PFSK-1 (cell line): ENCODE measurements at regions not wholly inside any gene's neighbourhood (a gene's known extent, or its start where the extent isn't known, plus 50 kb on each side); places are given as distances from the start of the nearest gene placed in this dataset.

Experiments used
- POLR2AphosphoS5 ChIP-seq: IDR thresholded peaks from 2 replicates; pipeline ENCODE4 v1.6.1; 2012; ENCODE audit warnings: low read depth, mild to moderate bottlenecking, control low read depth, low read length, moderate library complexity
- SIN3A ChIP-seq: IDR thresholded peaks from 2 replicates; pipeline ENCODE4 v1.6.1; 2012; ENCODE audit warnings: mild to moderate bottlenecking, low read length, moderate library complexity, borderline replicate concordance; ENCODE audit not compliant: insufficient read depth
- TAF1 ChIP-seq: IDR thresholded peaks from 2 replicates; pipeline ENCODE4 v1.6.1; 2012; ENCODE audit warnings: low read length, control low read depth, borderline replicate concordance; ENCODE audit not compliant: insufficient read depth
- TF ChIP-seq, protein P1 (sequence below), 2 experiments: IDR thresholded peaks; 2 replicates each; pipeline versions ENCODE4 v1.6.1 to v1.8.0; 2011 to 2012; ENCODE audit warnings: low read depth in 2 of 2, low read length in 2 of 2, control low read depth in 1 of 2, inconsistent platforms in 1 of 2, mild to moderate bottlenecking in 1 of 2, moderate library complexity in 1 of 2; ENCODE audit not compliant: insufficient read depth in 1 of 2

DNA sequence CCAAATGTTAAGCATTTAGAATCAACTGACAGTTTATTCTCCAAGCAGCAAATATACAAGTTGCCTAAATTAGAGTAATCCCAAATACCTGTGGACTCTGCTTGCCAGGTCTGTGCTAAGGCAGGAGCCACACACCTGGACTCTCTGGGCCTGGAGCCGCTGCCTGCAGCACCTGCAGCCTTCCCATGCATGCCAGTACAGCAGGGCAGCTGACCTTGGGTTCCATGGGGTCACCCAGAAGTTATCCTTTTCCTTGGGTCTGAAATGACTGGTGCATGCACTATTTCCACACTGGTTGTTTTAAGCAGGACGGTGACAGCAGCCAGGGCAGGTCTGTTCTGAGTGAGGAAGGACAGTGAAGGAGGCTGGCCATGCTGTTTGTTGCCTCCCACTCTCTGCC, 573.2 kb downstream of the GLRX3 start:
- TF ChIP-seq POLR2AphosphoS5 (no peak), TAF1 (no peak), SIN3A (no peak)
- TF ChIP-seq, protein P1, sequence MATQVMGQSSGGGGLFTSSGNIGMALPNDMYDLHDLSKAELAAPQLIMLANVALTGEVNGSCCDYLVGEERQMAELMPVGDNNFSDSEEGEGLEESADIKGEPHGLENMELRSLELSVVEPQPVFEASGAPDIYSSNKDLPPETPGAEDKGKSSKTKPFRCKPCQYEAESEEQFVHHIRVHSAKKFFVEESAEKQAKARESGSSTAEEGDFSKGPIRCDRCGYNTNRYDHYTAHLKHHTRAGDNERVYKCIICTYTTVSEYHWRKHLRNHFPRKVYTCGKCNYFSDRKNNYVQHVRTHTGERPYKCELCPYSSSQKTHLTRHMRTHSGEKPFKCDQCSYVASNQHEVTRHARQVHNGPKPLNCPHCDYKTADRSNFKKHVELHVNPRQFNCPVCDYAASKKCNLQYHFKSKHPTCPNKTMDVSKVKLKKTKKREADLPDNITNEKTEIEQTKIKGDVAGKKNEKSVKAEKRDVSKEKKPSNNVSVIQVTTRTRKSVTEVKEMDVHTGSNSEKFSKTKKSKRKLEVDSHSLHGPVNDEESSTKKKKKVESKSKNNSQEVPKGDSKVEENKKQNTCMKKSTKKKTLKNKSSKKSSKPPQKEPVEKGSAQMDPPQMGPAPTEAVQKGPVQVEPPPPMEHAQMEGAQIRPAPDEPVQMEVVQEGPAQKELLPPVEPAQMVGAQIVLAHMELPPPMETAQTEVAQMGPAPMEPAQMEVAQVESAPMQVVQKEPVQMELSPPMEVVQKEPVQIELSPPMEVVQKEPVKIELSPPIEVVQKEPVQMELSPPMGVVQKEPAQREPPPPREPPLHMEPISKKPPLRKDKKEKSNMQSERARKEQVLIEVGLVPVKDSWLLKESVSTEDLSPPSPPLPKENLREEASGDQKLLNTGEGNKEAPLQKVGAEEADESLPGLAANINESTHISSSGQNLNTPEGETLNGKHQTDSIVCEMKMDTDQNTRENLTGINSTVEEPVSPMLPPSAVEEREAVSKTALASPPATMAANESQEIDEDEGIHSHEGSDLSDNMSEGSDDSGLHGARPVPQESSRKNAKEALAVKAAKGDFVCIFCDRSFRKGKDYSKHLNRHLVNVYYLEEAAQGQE (IDR thresholded peaks at IDR 0.05; ENCODE audit: insufficient read depth in 1 of 2, low read depth in 2 of 2, low read length in 2 of 2), result no peak
